Fibroblast of lung (primary cell): ENCODE measurements at regions not wholly inside any gene's neighbourhood (a gene's known extent, or its start where the extent isn't known, plus 50 kb on each side); places are given as distances from the start of the nearest gene placed in this dataset.

Experiments used
- DNase-seq, 2 donors: peaks; one replicate each; pipeline versions ENCODE4 v3.0.0 to v3.0.0-alpha.2; 2010; ENCODE audit warnings: low read depth in 2 of 2
- H2AFZ ChIP-seq: 2 replicates; pipeline ENCODE4 v1.5.1; 2012; ENCODE audit warnings: low read length, control low read depth, inconsistent platforms
- H3K27ac ChIP-seq: 2 replicates; pipeline ENCODE4 v1.5.1; 2011; ENCODE audit warnings: low read length, control low read depth; ENCODE audit not compliant: insufficient read depth
- H3K27me3 ChIP-seq: 2 replicates; pipeline ENCODE4 v1.5.1; 2011; ENCODE audit warnings: mild to moderate bottlenecking, low read length; ENCODE audit not compliant: control insufficient read depth, insufficient read depth
- H3K36me3 ChIP-seq: 2 replicates; pipeline ENCODE4 v1.5.1; 2011; ENCODE audit warnings: low read length; ENCODE audit not compliant: control insufficient read depth, insufficient read depth
- H3K4me1 ChIP-seq: 2 replicates; pipeline ENCODE4 v1.5.1; 2011; ENCODE audit warnings: low read length; ENCODE audit not compliant: control insufficient read depth, insufficient read depth; ENCODE audit errors: extremely low read depth
- H3K4me2 ChIP-seq: 2 replicates; pipeline ENCODE4 v1.5.1; 2011; ENCODE audit warnings: low read length, control low read depth; ENCODE audit not compliant: insufficient read depth; ENCODE audit errors: extremely low read depth
- H3K4me3 ChIP-seq, 4 experiments: fragments of 200-600 bp in 1 of 4; sonication (generic) in 1 of 4; replicated peaks in 1 of 4; 2 replicates each; pipeline ENCODE4 v1.5.1; 2011 to 2016; ENCODE audit warnings: low read length in 4 of 4, low read depth in 3 of 4, mild to moderate bottlenecking in 3 of 4, control low read depth in 2 of 4, inconsistent platforms in 1 of 4, mixed read lengths in 1 of 4; ENCODE audit not compliant: insufficient read depth in 1 of 4; ENCODE audit errors: control extremely low read depth in 1 of 4
- H3K79me2 ChIP-seq: 2 replicates; pipeline ENCODE4 v1.5.1; 2012; ENCODE audit warnings: mild to moderate bottlenecking, low read length, inconsistent platforms; ENCODE audit not compliant: control insufficient read depth, insufficient read depth
- H3K9ac ChIP-seq: 2 replicates; pipeline ENCODE4 v1.5.1; 2011; ENCODE audit warnings: mild to moderate bottlenecking, low read length, control low read depth; ENCODE audit not compliant: insufficient read depth
- H3K9me3 ChIP-seq: 2 replicates; pipeline ENCODE4 v1.5.1; 2012; ENCODE audit warnings: low read depth, low read length; ENCODE audit not compliant: control insufficient read depth, insufficient read depth
- H4K20me1 ChIP-seq: 2 replicates; pipeline ENCODE4 v1.5.1; 2011; ENCODE audit warnings: low read length; ENCODE audit not compliant: control insufficient read depth, insufficient read depth; ENCODE audit errors: extremely low read depth
- EZH2 ChIP-seq: IDR thresholded peaks from 2 replicates; pipeline ENCODE4 v1.5.1; 2012; ENCODE audit warnings: low read length, control low read depth, mild to moderate bottlenecking; ENCODE audit errors: missing control alignments
- TF ChIP-seq, protein P1 (sequence below), 2 donors: IDR thresholded peaks in 1 of 2; conservative IDR thresholded peaks in 1 of 2; 1 replicate in 1 of 2; 2 replicates in 1 of 2; pipeline ENCODE4 v1.5.1; 2011 to 2012; ENCODE audit warnings: low read length in 2 of 2, control low read depth in 1 of 2, inconsistent platforms in 1 of 2, low read depth in 1 of 2, mild to moderate bottlenecking in 1 of 2

- Histone ChIP-seq H3K9me3 (no peaks in the 10 kb centered on the region), H3K9ac (no peak overlapping the region), H3K4me2 (no peak overlapping the region), H3K27me3 (no peaks in the 10 kb centered on the region), H3K79me2 (no peaks in the 10 kb centered on the region), H3K4me1 (no peaks in the 10 kb centered on the region), H2AFZ (no peak overlapping the region), H3K36me3 (no peaks in the 10 kb centered on the region), H3K27ac (no peak overlapping the region), H4K20me1 (no peaks in the 10 kb centered on the region), H3K4me3 (no peak overlapping the region)
- DNase-seq = peak; percentile 4 to 6
- no peak for TF ChIP-seq EZH2
- TF ChIP-seq, protein P1, sequence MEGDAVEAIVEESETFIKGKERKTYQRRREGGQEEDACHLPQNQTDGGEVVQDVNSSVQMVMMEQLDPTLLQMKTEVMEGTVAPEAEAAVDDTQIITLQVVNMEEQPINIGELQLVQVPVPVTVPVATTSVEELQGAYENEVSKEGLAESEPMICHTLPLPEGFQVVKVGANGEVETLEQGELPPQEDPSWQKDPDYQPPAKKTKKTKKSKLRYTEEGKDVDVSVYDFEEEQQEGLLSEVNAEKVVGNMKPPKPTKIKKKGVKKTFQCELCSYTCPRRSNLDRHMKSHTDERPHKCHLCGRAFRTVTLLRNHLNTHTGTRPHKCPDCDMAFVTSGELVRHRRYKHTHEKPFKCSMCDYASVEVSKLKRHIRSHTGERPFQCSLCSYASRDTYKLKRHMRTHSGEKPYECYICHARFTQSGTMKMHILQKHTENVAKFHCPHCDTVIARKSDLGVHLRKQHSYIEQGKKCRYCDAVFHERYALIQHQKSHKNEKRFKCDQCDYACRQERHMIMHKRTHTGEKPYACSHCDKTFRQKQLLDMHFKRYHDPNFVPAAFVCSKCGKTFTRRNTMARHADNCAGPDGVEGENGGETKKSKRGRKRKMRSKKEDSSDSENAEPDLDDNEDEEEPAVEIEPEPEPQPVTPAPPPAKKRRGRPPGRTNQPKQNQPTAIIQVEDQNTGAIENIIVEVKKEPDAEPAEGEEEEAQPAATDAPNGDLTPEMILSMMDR (conservative IDR thresholded peaks at IDR 0.05 in 1 of 2, IDR thresholded peaks at IDR 0.05 in 1 of 2; ENCODE audit: low read depth in 1 of 2, low read length in 2 of 2) = no peak
These were observed 239.6 kb upstream of the RIOK2 start for GRCh38 chr5:97422678-97423077.

GRCh38 chr5:97425511-97425910, 242.5 kb upstream of the RIOK2 start:
- H3K9ac ChIP-seq = no peak overlapping the region
- no peaks in the 10 kb centered on the region for H4K20me1 ChIP-seq
- no peak overlapping the region for H3K4me2 ChIP-seq
- no peaks in the 10 kb centered on the region for H3K36me3 ChIP-seq
- no peaks in the 10 kb centered on the region for H3K9me3 ChIP-seq
- H3K27ac ChIP-seq = no peak overlapping the region
- H3K79me2 ChIP-seq = no peaks in the 10 kb centered on the region
- no peaks in the 10 kb centered on the region for H3K27me3 ChIP-seq
- H3K4me1 ChIP-seq = no peaks in the 10 kb centered on the region
- DNase-seq = peak; percentile 2 to 20
- H2AFZ ChIP-seq = no peak overlapping the region
- no peak for TF ChIP-seq EZH2
- TF ChIP-seq, protein P1 (conservative IDR thresholded peaks at IDR 0.05 in 1 of 2, IDR thresholded peaks at IDR 0.05 in 1 of 2; ENCODE audit: low read depth in 1 of 2, low read length in 2 of 2) = peak; percentile 39 to 46
- no peak overlapping the region for H3K4me3 ChIP-seq

GRCh38 chr5:97427235-97427634, 244.2 kb upstream of the RIOK2 start:
- no peak overlapping the region for H3K9ac ChIP-seq
- H4K20me1 ChIP-seq = no peaks in the 10 kb centered on the region
- H2AFZ ChIP-seq = no peak overlapping the region
- H3K4me3 ChIP-seq = no peak overlapping the region
- no peaks in the 10 kb centered on the region for H3K79me2 ChIP-seq
- H3K4me2 ChIP-seq = no peak overlapping the region
- H3K9me3 ChIP-seq = no peaks in the 10 kb centered on the region
- no peak overlapping the region for H3K27ac ChIP-seq
- no peaks in the 10 kb centered on the region for H3K27me3 ChIP-seq
- no peak for DNase-seq
- no peaks in the 10 kb centered on the region for H3K36me3 ChIP-seq
- TF ChIP-seq EZH2 = no peak
- TF ChIP-seq, protein P1 (conservative IDR thresholded peaks at IDR 0.05 in 1 of 2, IDR thresholded peaks at IDR 0.05 in 1 of 2; ENCODE audit: low read depth in 1 of 2, low read length in 2 of 2) = no peak
- H3K4me1 ChIP-seq = no peaks in the 10 kb centered on the region
